ENCODE measurements at regions not wholly inside any gene's neighbourhood (a gene's known extent, or its start where the extent isn't known, plus 50 kb on each side); places are given as distances from the start of the nearest gene placed in this dataset.
"Not testable (repeated sequence)": the region's sequence is repeated elsewhere in the genome, so short reads cannot be mapped to it uniquely, and the experiment has no call there.

GRCh38 chr19:30245401-30246039 is 126.7 kb upstream of the ZNF536 start:
- DNase-seq, result no peak

- DNase-seq, result no peak
Observed at GRCh38 chr19:30249911-30250310, 122.3 kb upstream of the ZNF536 start.

- DNase-seq, result no peak
Observed at GRCh38 chr19:30252214-30252613, 120.0 kb upstream of the ZNF536 start.

GRCh38 chr19:30253581-30253996 is 118.6 kb upstream of the ZNF536 start:
- DNase-seq, result no peak

- no peak for DNase-seq
Observed at GRCh38 chr19:30254158-30254557, 118.0 kb upstream of the ZNF536 start.

- DNase-seq, result no peak
Observed at GRCh38 chr19:30254789-30255188, 117.4 kb upstream of the ZNF536 start.

- no peak for DNase-seq
Observed at GRCh38 chr19:30255791-30256495, 116.2 kb upstream of the ZNF536 start.

- no peak for DNase-seq
Observed at GRCh38 chr19:30256496-30256850, 115.7 kb upstream of the ZNF536 start.

GRCh38 chr19:30263830-30264381 is 108.3 kb upstream of the ZNF536 start:
- no peak for DNase-seq

GRCh38 chr19:30265918-30266317 is 106.3 kb upstream of the ZNF536 start:
- DNase-seq, result not testable (repeated sequence)

- DNase-seq, result no peak
Observed at GRCh38 chr19:30266687-30267086, 105.5 kb upstream of the ZNF536 start.

- DNase-seq, result no peak
Observed at GRCh38 chr19:30267332-30267731, 104.9 kb upstream of the ZNF536 start.

GRCh38 chr19:30268601-30269000 is 103.6 kb upstream of the ZNF536 start:
- no peak for DNase-seq

GRCh38 chr19:30269638-30270037 is 102.5 kb upstream of the ZNF536 start:
- no peak for DNase-seq

GRCh38 chr19:30271816-30272215 is 100.4 kb upstream of the ZNF536 start:
- DNase-seq, result no peak

GRCh38 chr19:30272554-30272953 is 99.6 kb upstream of the ZNF536 start:
- DNase-seq, result no peak

GRCh38 chr19:30273184-30273583 is 99.0 kb upstream of the ZNF536 start:
- no peak for DNase-seq

GRCh38 chr19:30274987-30275386 is 97.2 kb upstream of the ZNF536 start:
- no peak for DNase-seq

- no peak for DNase-seq
Observed at GRCh38 chr19:30276011-30276882, 95.9 kb upstream of the ZNF536 start.

- DNase-seq, result no peak
Observed at GRCh38 chr19:30276883-30277280, 95.3 kb upstream of the ZNF536 start.

GRCh38 chr19:30277941-30278881 is 94.0 kb upstream of the ZNF536 start:
- DNase-seq, result no peak

- no peak for DNase-seq
Observed at GRCh38 chr19:30278882-30279254, 93.3 kb upstream of the ZNF536 start.

Measured in hematopoietic multipotent progenitor cell treated with erythropoietin and hydrocortisone succinate and interleukin-3 and kit ligand, for 8 days (in vitro differentiated cells).